Psoas muscle (tissue), 7 donors: ENCODE measurements at regions not wholly inside any gene's neighbourhood (a gene's known extent, or its start where the extent isn't known, plus 50 kb on each side); places are given as distances from the start of the nearest gene placed in this dataset.

Experiments used
- ATAC-seq, 4 donors: fragments of 200-7000 bp; cut with Tn5 transposase; one replicate each; pipeline ENCODE4 v1.9.1; 2020; ENCODE audit warnings: moderate library complexity in 3 of 4, mild to moderate bottlenecking in 2 of 4
- DNase-seq, 2 donors: peaks; one replicate each; pipeline ENCODE4 v3.0.0-alpha.2; 2020
- H3K27ac ChIP-seq: fragments of 200-600 bp; one replicate; pipeline ENCODE4 v1.8.0; 2022
- H3K27me3 ChIP-seq, 3 donors: fragments of 200-600 bp in 1 of 3; one replicate each; pipeline versions ENCODE4 v1.6.1 to v1.8.0; 2013 to 2022; ENCODE audit warnings: low read length in 2 of 3, mild to moderate bottlenecking in 2 of 3, moderate library complexity in 1 of 3; ENCODE audit not compliant: insufficient read depth in 3 of 3
- H3K36me3 ChIP-seq, 2 donors: fragments of 200-600 bp in 1 of 2; one replicate each; pipeline versions ENCODE4 v1.6.1 to v1.8.0; 2013 to 2022; ENCODE audit warnings: low read depth in 1 of 2, mild to moderate bottlenecking in 1 of 2, moderate library complexity in 1 of 2; ENCODE audit not compliant: insufficient read depth in 1 of 2
- H3K4me1 ChIP-seq: fragments of 200-600 bp; one replicate; pipeline ENCODE4 v1.8.0; 2022
- H3K4me3 ChIP-seq: fragments of 200-600 bp; one replicate; pipeline ENCODE4 v1.8.0; 2022; ENCODE audit warnings: mild to moderate bottlenecking
- H3K9me3 ChIP-seq: fragments of 200-600 bp; one replicate; pipeline ENCODE4 v1.8.0; 2022
- WGBS, 3 donors: extraction: QIAGEN DNeasy Blood & Tissue Kit; methylation state at CpG; one replicate each; pipeline versions ENCODE4 v1.1.6 to v1.1.7; 2013; 5-methylcytosine and 5-hydroxymethylcytosine counted together
- intact Hi-C, 2 donors: fragments of 100-400 bp; cut with DNase I; formaldehyde crosslinking; loops; one replicate each; pipeline versions ENCODE4 v1.11.0 to v1.14.2; 2022
- TF ChIP-seq, protein P1 (sequence below): fragments of 200-600 bp; IDR thresholded peaks from one replicate; pipeline ENCODE4 v1.8.0; 2022; ENCODE audit warnings: antibody characterized with exemption
- donor health status: healthy with polysubstance abuse.
- donor health status: DM: no; HTN: no; CAD: no; lungs with moderate emphysema.
- donor health status: Bipolar disorder and iron deficiency.
- donor health status: healthy.
- donor health status: DM: yes; HTN: yes; CAD: no.
- donor health status: DM: no; HTN: no; CAD: no.
- donor health status: DM: yes; HTN: yes; CAD: no.

DNA sequence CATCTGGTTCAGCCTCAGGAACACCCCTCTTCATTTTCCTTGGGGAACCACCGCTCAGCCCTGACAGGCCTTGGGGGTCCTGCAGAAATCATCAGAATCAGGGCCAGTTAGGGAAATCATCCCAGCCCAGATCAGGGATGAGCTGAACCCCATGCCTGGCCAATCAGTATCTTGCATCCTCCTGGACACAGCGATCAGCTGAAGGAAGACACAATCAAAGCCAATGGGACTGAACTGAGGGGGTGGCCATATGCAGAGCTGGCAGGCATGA, 395.4 kb downstream of the MATN1 start:
- no peaks in the 10 kb centered on the region for H3K4me1 ChIP-seq
- no peak overlapping the region for H3K4me3 ChIP-seq
- no peak overlapping the region for H3K27ac ChIP-seq
- H3K27me3 ChIP-seq: no peaks in the 10 kb centered on the region
- DNase-seq (no peak), ATAC-seq (no peak)
- no peaks in the 10 kb centered on the region for H3K36me3 ChIP-seq
- 83 to 98% (median 97%) methylated on average over 2 of the region's 2 CpGs for WGBS, 3 donors
- intact Hi-C loops: no loop called here
- no peaks in the 10 kb centered on the region for H3K9me3 ChIP-seq
- TF ChIP-seq, protein P1, sequence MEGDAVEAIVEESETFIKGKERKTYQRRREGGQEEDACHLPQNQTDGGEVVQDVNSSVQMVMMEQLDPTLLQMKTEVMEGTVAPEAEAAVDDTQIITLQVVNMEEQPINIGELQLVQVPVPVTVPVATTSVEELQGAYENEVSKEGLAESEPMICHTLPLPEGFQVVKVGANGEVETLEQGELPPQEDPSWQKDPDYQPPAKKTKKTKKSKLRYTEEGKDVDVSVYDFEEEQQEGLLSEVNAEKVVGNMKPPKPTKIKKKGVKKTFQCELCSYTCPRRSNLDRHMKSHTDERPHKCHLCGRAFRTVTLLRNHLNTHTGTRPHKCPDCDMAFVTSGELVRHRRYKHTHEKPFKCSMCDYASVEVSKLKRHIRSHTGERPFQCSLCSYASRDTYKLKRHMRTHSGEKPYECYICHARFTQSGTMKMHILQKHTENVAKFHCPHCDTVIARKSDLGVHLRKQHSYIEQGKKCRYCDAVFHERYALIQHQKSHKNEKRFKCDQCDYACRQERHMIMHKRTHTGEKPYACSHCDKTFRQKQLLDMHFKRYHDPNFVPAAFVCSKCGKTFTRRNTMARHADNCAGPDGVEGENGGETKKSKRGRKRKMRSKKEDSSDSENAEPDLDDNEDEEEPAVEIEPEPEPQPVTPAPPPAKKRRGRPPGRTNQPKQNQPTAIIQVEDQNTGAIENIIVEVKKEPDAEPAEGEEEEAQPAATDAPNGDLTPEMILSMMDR: no peak

DNA sequence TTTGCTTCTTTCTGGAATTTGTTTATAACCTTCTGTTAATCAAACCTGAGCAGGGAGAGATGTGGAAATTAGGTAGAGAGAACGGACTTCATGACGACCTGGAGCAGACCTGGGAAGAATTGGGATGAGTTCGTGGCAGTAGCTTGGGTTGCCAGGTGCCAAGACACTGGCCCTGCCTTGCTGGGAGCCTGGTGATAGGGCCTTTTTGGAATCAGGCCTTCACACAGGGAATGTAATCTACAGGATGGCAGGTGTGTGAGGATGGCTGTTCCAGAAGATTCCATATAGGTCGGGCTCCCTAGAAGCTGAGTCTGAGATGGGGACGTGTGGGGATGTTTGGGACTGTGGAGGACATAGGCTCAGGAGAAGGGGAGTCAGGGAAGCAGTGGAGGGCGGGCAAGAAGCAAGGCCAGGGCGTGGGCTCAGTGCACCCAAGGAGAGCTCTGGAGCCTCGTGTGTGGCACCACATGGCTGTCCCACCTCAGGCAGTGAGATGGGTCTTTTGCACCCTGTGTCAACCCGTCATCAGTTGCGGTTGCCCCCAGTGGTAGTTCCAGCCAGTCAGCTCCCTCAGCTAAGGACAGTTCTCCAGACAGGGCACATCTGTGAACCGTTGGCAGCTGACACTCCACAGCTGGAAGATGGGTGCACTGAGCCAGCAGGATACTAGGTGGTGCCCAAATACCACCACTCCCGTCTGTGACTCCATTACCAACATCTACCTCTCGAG, 395.9 kb downstream of the MATN1 start:
- Histone ChIP-seq H3K36me3 (no peaks in the 10 kb centered on the region), H3K27me3 (no peaks in the 10 kb centered on the region), H3K27ac (no peak overlapping the region), H3K4me3 (no peak overlapping the region), H3K9me3 (no peaks in the 10 kb centered on the region), H3K4me1 (no peaks in the 10 kb centered on the region)
- DNase-seq (no peak), ATAC-seq (no peak)
- WGBS, 3 donors: 75 to 80% (median 77%) methylated on average over 12 to 13 of the region's 13 CpGs
- TF ChIP-seq, protein P1: no peak
- intact Hi-C loops: no loop called here

GRCh38 chr1:30325999-30326398, 397.4 kb downstream of the MATN1 start:
- ATAC-seq (no peak), DNase-seq (no peak)
- H3K4me1 ChIP-seq: no peaks in the 10 kb centered on the region
- intact Hi-C loops: no loop called here
- H3K9me3 ChIP-seq: no peaks in the 10 kb centered on the region
- 78 to 86% (median 83%) methylated on average over 6 of the region's 6 CpGs for WGBS, 3 donors
- no peak overlapping the region for H3K4me3 ChIP-seq
- TF ChIP-seq, protein P1: no peak
- no peaks in the 10 kb centered on the region for H3K27me3 ChIP-seq
- no peak overlapping the region for H3K27ac ChIP-seq
- no peaks in the 10 kb centered on the region for H3K36me3 ChIP-seq

- Histone ChIP-seq H3K36me3 (no peaks in the 10 kb centered on the region), H3K27me3 (no peaks in the 10 kb centered on the region), H3K4me1 (no peaks in the 10 kb centered on the region), H3K4me3 (no peak overlapping the region), H3K27ac (no peak overlapping the region), H3K9me3 (no peaks in the 10 kb centered on the region)
- WGBS, 3 donors: 83 to 89% (median 87%) methylated on average over 12 of the region's 12 CpGs
- intact Hi-C loops: no loop called here
- ATAC-seq (no peak), DNase-seq (no peak)
- TF ChIP-seq, protein P1: no peak
Measured at GRCh38 chr1:30325085-30325935, 398.1 kb downstream of the MATN1 start.
